ENCODE measurements at regions not wholly inside any gene's neighbourhood (a gene's known extent, or its start where the extent isn't known, plus 50 kb on each side); places are given as distances from the start of the nearest gene placed in this dataset.

DNA sequence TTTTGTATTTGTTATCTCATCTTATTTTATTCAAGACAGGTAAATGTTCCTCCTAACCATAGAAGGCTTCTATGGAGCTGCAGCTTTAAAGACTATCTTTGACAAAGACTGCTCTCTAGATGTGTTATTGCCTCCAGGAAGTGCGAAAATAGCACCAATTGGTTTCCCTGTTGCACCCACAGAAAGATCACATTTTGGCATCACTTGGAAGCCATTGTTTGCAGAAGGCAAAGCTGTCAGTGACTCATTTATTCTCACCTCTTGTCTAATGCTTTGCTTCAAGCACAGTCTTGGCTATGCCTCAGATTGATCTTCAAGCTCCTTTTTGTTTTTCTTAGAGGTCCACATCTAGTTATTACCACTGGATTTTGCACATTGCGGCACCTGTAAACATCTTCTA lies 150.3 kb downstream of the PCDH7 start:
- Histone ChIP-seq H4K20me1 (ENCODE audit: insufficient read depth, low read length) (no peaks in the 10 kb centered on the region), H3K4me2 (replicated peaks; ENCODE audit: extremely low read depth, low read length, poor library complexity, severe bottlenecking) (no peak overlapping the region), H3K4me3 (replicated peaks in 1 of 3; ENCODE audit: low read depth in 2 of 3, low read length in 3 of 3) (no peak overlapping the region), H3K27ac (ENCODE audit: low read depth in 1 of 2, low read length in 2 of 2) (no peak overlapping the region), H3K9me3 (replicated peaks in 1 of 2; ENCODE audit: control insufficient read depth in 1 of 2, insufficient read depth in 1 of 2, low read length in 2 of 2) (no peaks in the 10 kb centered on the region), H3K4me1 (ENCODE audit: control insufficient read depth in 1 of 2, insufficient read depth in 2 of 2, low read length in 2 of 2) (no peaks in the 10 kb centered on the region), H3K9ac (ENCODE audit: insufficient read depth, low read length, poor library complexity, severe bottlenecking) (no peak overlapping the region), H3K36me3 (replicated peaks in 1 of 2; ENCODE audit: control insufficient read depth in 1 of 2, insufficient read depth in 2 of 2, low read length in 2 of 2) (no peaks in the 10 kb centered on the region), H3K27me3 (ENCODE audit: control insufficient read depth in 2 of 2, insufficient read depth in 2 of 2, low read length in 2 of 2) (no peaks in the 10 kb centered on the region), H3K79me2 (ENCODE audit: insufficient read depth, low read length) (no peaks in the 10 kb centered on the region), H2AFZ (ENCODE audit: insufficient read depth, low read depth, low read length, poor library complexity, severe bottlenecking) (no peak overlapping the region)
- Mint-ChIP-seq H3K4me1 (no peaks in the 10 kb centered on the region), H3K27me3 (ENCODE audit: low read depth in 3 of 3) (no peaks in the 10 kb centered on the region), H3K27ac (no peak overlapping the region), H3K36me3 (no peaks in the 10 kb centered on the region), H3K9me3 (peaks cover 0 to 4% (median 2%) of the 10 kb centered on the region in 7 donors), H3K4me3 (no peak overlapping the region)
- TF ChIP-seq, protein P1, sequence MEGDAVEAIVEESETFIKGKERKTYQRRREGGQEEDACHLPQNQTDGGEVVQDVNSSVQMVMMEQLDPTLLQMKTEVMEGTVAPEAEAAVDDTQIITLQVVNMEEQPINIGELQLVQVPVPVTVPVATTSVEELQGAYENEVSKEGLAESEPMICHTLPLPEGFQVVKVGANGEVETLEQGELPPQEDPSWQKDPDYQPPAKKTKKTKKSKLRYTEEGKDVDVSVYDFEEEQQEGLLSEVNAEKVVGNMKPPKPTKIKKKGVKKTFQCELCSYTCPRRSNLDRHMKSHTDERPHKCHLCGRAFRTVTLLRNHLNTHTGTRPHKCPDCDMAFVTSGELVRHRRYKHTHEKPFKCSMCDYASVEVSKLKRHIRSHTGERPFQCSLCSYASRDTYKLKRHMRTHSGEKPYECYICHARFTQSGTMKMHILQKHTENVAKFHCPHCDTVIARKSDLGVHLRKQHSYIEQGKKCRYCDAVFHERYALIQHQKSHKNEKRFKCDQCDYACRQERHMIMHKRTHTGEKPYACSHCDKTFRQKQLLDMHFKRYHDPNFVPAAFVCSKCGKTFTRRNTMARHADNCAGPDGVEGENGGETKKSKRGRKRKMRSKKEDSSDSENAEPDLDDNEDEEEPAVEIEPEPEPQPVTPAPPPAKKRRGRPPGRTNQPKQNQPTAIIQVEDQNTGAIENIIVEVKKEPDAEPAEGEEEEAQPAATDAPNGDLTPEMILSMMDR (IDR thresholded peaks at IDR 0.05) = no peak
- 89% methylated on average over 1 of the region's 2 CpGs for WGBS (ENCODE audit: insufficient coverage)
- intact Hi-C loops (cut with micrococcal nuclease) = no loop called here
- DNase-seq = no peak

- H3K4me1 Mint-ChIP-seq = no peaks in the 10 kb centered on the region
- H3K27ac ChIP-seq (ENCODE audit: low read depth in 1 of 2, low read length in 2 of 2) = no peak overlapping the region
These were observed 155.6 kb downstream of the PCDH7 start for GRCh38 chr4:30875658-30876269.

More at GRCh38 chr4:30875658-30876269, 155.6 kb downstream of the PCDH7 start:
- Mint-ChIP-seq H3K27ac (no peak overlapping the region), H3K27me3 (ENCODE audit: low read depth in 3 of 3) (no peaks in the 10 kb centered on the region), H3K36me3 (no peaks in the 10 kb centered on the region), H3K9me3 (peaks cover 0 to 6% (median under 1%) of the 10 kb centered on the region in 7 donors), H3K4me3 (no peak overlapping the region)
- H3K9me3 ChIP-seq (replicated peaks in 1 of 2; ENCODE audit: control insufficient read depth in 1 of 2, insufficient read depth in 1 of 2, low read length in 2 of 2) = no peaks in the 10 kb centered on the region
- H4K20me1 ChIP-seq (ENCODE audit: insufficient read depth, low read length) = no peaks in the 10 kb centered on the region
- no peaks in the 10 kb centered on the region for H3K36me3 ChIP-seq (replicated peaks in 1 of 2; ENCODE audit: control insufficient read depth in 1 of 2, insufficient read depth in 2 of 2, low read length in 2 of 2)
- no peaks in the 10 kb centered on the region for H3K79me2 ChIP-seq (ENCODE audit: insufficient read depth, low read length)
- H3K27me3 ChIP-seq (ENCODE audit: control insufficient read depth in 2 of 2, insufficient read depth in 2 of 2, low read length in 2 of 2) = no peaks in the 10 kb centered on the region
- DNase-seq = no peak
- TF ChIP-seq, protein P1 (IDR thresholded peaks at IDR 0.05) = no peak
- H3K9ac ChIP-seq (ENCODE audit: insufficient read depth, low read length, poor library complexity, severe bottlenecking) = no peak overlapping the region
- intact Hi-C loops (cut with micrococcal nuclease) = no loop called here
- H3K4me3 ChIP-seq (replicated peaks in 1 of 3; ENCODE audit: low read depth in 2 of 3, low read length in 3 of 3) = no peak overlapping the region
- H3K4me2 ChIP-seq (replicated peaks; ENCODE audit: extremely low read depth, low read length, poor library complexity, severe bottlenecking) = no peak overlapping the region
- no peaks in the 10 kb centered on the region for H3K4me1 ChIP-seq (ENCODE audit: control insufficient read depth in 1 of 2, insufficient read depth in 2 of 2, low read length in 2 of 2)
- 71% methylated on average over 1 of the region's 3 CpGs for WGBS (ENCODE audit: insufficient coverage)
- H2AFZ ChIP-seq (ENCODE audit: insufficient read depth, low read depth, low read length, poor library complexity, severe bottlenecking) = no peak overlapping the region
